ENCODE measurements at regions not wholly inside any gene's neighbourhood (a gene's known extent, or its start where the extent isn't known, plus 50 kb on each side); places are given as distances from the start of the nearest gene placed in this dataset.

DNA sequence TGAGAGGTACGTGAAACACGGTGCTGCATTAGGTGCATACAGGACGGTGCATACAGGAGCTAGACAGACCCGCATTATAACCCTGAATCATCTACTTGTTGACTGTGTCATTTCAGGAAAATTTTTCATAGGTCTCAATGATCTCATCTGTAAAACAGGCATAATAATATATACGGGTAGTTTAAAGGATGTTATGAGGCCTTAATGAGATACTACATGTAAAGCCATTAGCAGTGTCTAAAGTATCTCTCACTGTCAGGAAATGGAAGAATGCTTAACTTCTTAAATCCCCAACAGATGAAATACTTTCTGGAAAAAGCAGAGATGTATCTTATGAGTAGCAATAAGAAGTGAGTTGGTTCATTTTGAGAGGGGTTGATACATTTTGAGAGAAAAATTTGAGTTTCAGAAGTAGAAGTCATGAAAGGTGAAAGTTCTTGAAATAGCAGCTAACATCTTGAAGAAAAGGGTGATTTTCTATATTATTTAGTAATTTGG is 669.6 kb downstream of the PTPRC start:
- DNase-seq (ENCODE audit: low read depth in 1 of 2, low spot score in 1 of 2) = no peak

DNA sequence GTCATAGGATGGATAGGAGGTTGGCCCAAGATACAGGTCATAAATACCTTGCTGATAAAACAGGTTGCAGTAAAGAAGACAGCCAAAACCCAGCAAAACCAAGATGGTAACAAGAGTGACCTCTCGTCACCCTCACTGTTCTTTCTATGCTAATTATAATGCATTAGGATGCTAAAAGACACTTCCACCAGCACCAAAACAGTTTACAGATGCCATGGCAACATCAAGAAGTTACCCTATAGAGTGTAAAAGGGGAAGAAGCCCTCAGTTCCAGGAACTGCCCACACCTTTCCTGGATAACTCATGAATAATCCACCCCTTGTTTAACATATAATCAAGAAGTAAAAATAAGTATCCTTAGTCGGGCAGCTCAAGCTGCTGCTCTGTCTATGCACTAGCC is 671.9 kb downstream of the PTPRC start:
- DNase-seq (ENCODE audit: low read depth in 1 of 2, low spot score in 1 of 2) = no peak

DNA sequence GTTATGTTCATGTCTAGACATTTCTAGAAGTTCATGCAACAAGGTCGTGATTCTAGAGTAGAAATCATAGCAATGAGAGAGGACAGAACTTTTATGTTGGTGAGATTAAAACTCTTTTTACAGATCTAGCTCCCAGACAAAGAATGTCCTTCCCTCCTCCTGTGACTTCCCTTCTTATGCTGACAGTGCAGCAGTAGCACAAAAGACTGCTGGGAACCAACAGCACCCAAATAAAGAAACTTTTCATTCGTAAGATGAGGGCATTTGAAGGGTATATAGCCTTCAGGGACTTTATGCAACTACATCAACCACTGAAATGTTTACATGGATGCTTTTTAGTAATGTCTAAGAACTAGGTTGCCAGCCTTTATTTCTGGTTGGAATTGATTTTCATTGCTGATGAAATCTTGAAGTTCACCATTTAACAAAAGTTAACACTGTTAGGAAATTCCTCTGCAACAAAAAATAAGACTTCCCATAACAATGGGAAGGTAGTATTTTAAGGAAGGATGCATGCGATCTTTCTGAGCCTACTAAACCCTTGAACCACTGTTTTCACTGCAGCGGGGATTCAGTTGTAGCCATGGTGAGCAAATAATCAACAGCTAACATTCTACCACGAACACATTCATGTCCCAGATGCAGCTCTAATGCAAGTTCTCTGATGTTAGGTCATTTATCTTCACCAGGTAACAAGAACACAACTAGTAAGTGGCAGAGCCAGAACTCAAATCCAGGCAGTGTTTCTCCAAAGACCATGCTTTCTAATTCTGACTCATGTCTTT is 672.8 kb downstream of the PTPRC start:
- DNase-seq (ENCODE audit: low read depth in 1 of 2, low spot score in 1 of 2) = no peak

DNA sequence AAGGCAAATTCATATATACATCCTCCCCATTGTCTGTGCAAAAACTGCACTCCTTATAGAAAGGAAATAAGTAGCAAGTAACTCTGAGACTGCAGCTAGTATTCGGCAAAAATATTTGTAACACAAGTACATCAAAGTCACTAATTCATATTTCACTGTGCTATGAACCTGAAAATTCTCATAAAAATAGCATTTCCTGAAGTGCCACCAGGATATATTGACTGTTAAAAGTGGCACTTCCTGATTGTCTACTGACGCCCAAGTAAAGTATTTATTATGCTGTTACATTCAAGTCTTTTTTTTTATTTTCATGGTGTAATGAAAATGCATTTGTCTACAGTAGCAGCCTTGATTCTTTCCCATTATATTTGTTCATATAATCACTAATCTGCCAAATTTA is 673.8 kb downstream of the PTPRC start:
- no peak for DNase-seq (ENCODE audit: low read depth in 1 of 2, low spot score in 1 of 2)

DNA sequence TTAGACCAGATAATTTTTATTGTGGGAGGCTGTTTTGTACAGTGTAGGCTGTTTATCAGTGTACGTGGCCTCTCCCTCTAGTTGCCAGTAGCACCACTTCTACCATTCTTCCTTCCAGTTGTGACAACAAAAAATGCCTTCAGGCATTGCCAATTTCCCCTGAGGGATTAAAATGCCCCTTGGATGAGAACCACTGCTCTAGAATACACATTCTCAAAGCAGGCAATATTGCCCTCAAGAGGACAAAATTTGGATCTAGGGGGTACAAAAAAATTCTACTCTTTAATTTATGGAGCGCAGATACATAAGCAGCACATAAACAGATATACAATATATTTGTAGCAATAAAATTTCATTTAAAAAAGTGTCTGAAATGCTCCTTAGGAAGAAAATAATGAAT is 674.6 kb downstream of the PTPRC start:
- no peak for DNase-seq (ENCODE audit: low read depth in 1 of 2, low spot score in 1 of 2)

GRCh38 chr1:199319341-199319740 is 680.5 kb downstream of the PTPRC start:
- DNase-seq (ENCODE audit: low read depth in 1 of 2, low spot score in 1 of 2) = no peak

DNA sequence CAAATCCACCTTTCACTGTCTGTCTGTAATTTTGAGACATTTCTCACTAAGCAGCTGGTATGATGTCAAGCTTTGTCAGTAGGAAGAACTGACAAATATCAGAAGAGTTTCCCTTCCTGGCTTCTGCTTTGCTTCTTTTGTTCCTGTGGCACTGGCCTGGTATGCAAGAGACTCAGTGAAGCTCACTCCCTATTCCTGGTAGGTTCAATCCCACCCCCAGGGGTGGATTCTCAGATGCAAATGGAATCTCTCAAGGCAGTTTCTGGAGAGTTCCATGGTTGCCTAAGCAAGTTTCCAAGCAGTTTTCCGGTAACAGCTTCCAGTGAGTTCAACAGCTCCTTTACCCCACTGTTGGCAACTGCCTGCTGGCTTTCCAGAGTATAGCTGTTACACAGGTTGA is 683.4 kb downstream of the PTPRC start:
- DNase-seq (ENCODE audit: low read depth in 1 of 2, low spot score in 1 of 2) = no peak

- no peak for DNase-seq (ENCODE audit: low read depth in 1 of 2, low spot score in 1 of 2)
Measured at GRCh38 chr1:199333180-199333579, 694.3 kb upstream of the NR5A2 start.

DNA sequence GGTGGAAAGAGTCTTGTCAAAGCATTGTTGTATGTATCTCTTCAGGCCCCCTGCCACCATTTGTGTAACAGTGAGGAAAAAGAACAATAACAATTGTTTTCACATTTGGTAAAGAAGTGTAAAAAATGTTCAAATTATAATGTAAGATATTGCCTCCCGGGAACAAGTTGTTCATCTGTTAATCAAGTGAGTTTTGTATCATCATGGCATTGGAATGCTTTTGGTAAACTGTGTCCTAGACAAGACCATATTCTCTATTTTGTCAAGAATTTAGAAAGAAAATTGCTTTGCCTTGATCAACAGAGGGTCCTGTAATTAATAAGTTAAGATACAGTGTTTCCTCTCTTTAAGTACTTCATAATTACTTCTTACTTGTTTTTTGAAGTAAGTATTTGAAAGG is 692.0 kb upstream of the NR5A2 start:
- no peak for DNase-seq (ENCODE audit: low read depth in 1 of 2, low spot score in 1 of 2)

- DNase-seq (ENCODE audit: low read depth in 1 of 2, low spot score in 1 of 2) = no peak
Measured at GRCh38 chr1:199336745-199337640, 690.5 kb upstream of the NR5A2 start.

- no peak for DNase-seq (ENCODE audit: low read depth in 1 of 2, low spot score in 1 of 2)
Measured at GRCh38 chr1:199338760-199339159, 688.8 kb upstream of the NR5A2 start.

DNA sequence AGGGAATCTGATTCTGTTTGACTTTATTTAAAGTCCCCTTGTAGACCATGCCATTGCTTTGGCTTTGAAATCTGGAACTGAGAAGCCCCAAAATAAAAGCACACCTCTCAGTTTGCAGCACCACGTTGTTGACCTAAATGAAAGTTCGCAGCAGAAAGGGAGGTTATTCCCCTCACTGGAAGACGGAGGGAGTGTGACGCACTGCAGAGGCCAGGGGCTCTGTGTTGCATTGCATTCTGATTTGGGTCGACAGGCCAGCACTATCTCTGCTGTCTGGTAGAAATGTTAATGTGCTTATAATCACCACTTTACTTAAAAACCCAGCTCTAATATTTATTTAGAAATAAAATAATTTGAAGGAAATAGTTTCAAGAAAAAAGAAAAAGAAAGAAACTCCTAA is 675.2 kb upstream of the NR5A2 start:
- DNase-seq (ENCODE audit: low read depth in 1 of 2, low spot score in 1 of 2) = no peak

- no peak for DNase-seq (ENCODE audit: low read depth in 1 of 2, low spot score in 1 of 2)
Measured at GRCh38 chr1:199353906-199354305, 673.6 kb upstream of the NR5A2 start.

DNA sequence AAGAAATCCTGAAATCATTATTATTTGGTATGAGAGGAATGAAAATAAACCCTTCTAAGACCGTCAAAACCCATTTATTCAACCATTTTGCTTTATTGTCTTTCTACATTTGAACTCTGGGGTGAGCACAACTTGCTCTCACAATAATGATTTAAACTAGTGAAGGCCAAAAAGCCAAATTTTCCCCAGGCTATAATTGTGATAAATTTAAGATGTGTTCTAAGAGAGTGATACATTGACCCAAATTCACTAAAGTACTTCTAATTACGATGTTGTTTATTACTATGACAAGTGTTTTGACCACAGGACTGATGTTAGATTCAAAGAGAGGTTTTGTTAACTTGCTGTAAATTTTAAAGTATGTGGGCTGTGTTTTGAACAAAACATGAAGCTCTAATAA is 670.9 kb upstream of the NR5A2 start:
- no peak for DNase-seq (ENCODE audit: low read depth in 1 of 2, low spot score in 1 of 2)

DNA sequence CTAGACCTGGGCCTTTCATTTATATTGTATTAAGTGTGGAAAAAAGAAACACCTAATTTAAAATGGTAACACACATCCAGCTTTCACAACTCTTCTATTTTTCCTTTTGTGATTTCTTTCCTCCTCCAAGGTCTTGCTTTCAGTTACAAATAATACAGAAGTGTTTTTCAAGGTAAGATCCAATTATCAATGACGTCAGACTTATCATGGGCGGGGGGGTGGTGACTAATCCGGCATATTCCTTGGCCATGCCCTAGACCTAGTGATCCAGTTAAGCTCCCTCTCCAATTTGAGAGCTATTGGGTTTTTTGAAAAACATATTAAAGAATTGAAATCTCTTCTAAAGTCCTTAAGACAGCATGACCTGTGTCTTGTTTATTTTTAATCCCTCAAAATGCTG is 669.9 kb upstream of the NR5A2 start:
- no peak for DNase-seq (ENCODE audit: low read depth in 1 of 2, low spot score in 1 of 2)

GRCh38 chr1:199362996-199363395 is 664.5 kb upstream of the NR5A2 start:
- DNase-seq (ENCODE audit: low read depth in 1 of 2, low spot score in 1 of 2) = no peak

- no peak for DNase-seq (ENCODE audit: low read depth in 1 of 2, low spot score in 1 of 2)
Measured at GRCh38 chr1:199373139-199373538, 654.4 kb upstream of the NR5A2 start.

DNA sequence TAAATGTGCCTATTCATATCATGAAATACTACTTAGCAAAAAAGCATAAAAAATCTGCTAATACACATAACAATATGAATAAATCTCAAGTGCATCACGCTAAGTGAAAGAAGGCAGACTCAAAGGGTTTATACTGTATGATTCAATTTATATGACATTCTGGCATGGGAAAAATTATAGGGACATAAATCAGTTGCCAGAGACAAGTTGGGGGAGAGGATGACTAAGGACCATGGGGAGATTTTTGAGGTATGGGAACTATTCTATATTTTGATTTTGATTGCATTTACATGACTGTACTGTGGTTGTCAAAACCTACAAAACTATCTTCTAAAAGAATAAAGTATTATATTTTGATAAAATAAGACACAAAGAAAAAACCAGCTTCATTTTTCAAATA is 650.3 kb upstream of the NR5A2 start:
- DNase-seq (ENCODE audit: low read depth in 1 of 2, low spot score in 1 of 2) = no peak

- no peak for DNase-seq (ENCODE audit: low read depth in 1 of 2, low spot score in 1 of 2)
Measured at GRCh38 chr1:199383793-199384192, 643.7 kb upstream of the NR5A2 start.

GRCh38 chr1:199394856-199395255 is 632.7 kb upstream of the NR5A2 start:
- no peak for DNase-seq (ENCODE audit: low read depth in 1 of 2, low spot score in 1 of 2)

- DNase-seq (ENCODE audit: low read depth in 1 of 2, low spot score in 1 of 2) = no peak
Measured at GRCh38 chr1:199396456-199396855, 631.1 kb upstream of the NR5A2 start.

DNA sequence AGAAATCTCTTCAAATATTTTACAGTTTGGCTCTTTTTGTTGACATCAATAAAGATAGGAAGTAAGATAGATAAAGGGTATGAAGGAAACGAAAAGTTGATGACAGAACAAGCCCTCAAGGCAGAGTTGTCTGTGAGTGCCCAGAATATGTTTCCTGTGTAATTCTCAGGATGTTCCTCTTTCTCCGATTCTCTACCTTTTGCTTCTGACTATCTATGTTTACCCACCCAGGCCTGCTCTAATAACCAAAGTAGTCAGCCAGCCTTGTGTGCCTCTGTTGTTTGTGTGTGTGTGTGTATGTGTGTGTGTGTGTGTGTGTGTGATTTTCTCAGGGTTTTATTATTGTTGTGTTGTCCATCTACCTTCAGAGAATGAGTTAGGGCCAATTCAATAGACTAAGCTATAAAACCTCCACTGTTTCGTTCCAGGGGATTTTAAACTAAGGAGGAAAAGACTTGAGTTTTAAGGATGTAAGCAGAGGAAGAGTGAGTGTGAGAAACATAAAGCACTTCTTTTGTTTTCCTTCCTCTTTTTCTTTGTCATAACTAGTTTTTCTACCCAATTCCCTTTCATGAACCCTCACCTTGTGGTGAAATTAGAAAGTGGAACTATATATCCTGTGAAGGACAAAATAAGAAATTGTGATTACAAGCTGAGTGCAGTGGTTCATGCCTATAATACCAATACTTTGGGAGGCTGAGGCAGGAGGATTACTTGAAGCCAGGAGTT is 627.4 kb upstream of the NR5A2 start:
- no peak for DNase-seq (ENCODE audit: low read depth in 1 of 2, low spot score in 1 of 2)
